ENCODE measurements at regions not wholly inside any gene's neighbourhood (a gene's known extent, or its start where the extent isn't known, plus 50 kb on each side); places are given as distances from the start of the nearest gene placed in this dataset.

- Histone ChIP-seq H3K36me3 (ENCODE audit: low read length) (no peaks in the 10 kb centered on the region), H3K79me2 (ENCODE audit: insufficient read depth, low read length) (no peaks in the 10 kb centered on the region), H3F3A (ENCODE audit: insufficient read depth) (no peaks in the 10 kb centered on the region), H3K9me2 (replicated peaks; ENCODE audit: insufficient read depth, low read length) (no peaks in the 10 kb centered on the region), H3K4me3 (ENCODE audit: insufficient read depth, low read length, poor library complexity, severe bottlenecking) (no peak overlapping the region), H3K9ac (ENCODE audit: low read length) (no peak overlapping the region), H4K20me1 (ENCODE audit: low read depth, low read length) (no peaks in the 10 kb centered on the region), H3K27ac (ENCODE audit: low read depth, low read length) (no peak overlapping the region), H3K4me2 (ENCODE audit: low read depth, low read length, poor library complexity, severe bottlenecking) (no peak overlapping the region), H2AFZ (ENCODE audit: low read depth, low read length, severe bottlenecking) (no peak overlapping the region), H3K9me3 (ENCODE audit: insufficient read depth, low read length) (no peaks in the 10 kb centered on the region), H3K27me3 (ENCODE audit: low read length) (no peaks in the 10 kb centered on the region)
- TF ChIP-seq EZH2phosphoT487 (conservative IDR thresholded peaks at IDR 0.05; ENCODE audit: low read length) (no peak), CTCF (IDR thresholded peaks at IDR 0.05; ENCODE audit: insufficient read depth, low read length, poor library complexity, severe bottlenecking) (no peak)
These were observed 830.3 kb downstream of the TBC1D22A start for GRCh38 chr22:47592791-47593190.

GRCh38 chr22:47591709-47592108 is 829.3 kb downstream of the TBC1D22A start:
- no peak for TF ChIP-seq CTCF (IDR thresholded peaks at IDR 0.05; ENCODE audit: insufficient read depth, low read length, poor library complexity, severe bottlenecking)
- TF ChIP-seq EZH2phosphoT487 (conservative IDR thresholded peaks at IDR 0.05; ENCODE audit: low read length) = no peak
- Histone ChIP-seq H4K20me1 (ENCODE audit: low read depth, low read length) (no peaks in the 10 kb centered on the region), H3K27ac (ENCODE audit: low read depth, low read length) (no peak overlapping the region), H3K36me3 (ENCODE audit: low read length) (no peaks in the 10 kb centered on the region), H2AFZ (ENCODE audit: low read depth, low read length, severe bottlenecking) (no peak overlapping the region), H3K4me3 (ENCODE audit: insufficient read depth, low read length, poor library complexity, severe bottlenecking) (no peak overlapping the region), H3F3A (ENCODE audit: insufficient read depth) (no peaks in the 10 kb centered on the region), H3K9me3 (ENCODE audit: insufficient read depth, low read length) (no peaks in the 10 kb centered on the region), H3K9ac (ENCODE audit: low read length) (no peak overlapping the region), H3K27me3 (ENCODE audit: low read length) (no peaks in the 10 kb centered on the region), H3K79me2 (ENCODE audit: insufficient read depth, low read length) (no peaks in the 10 kb centered on the region), H3K4me2 (ENCODE audit: low read depth, low read length, poor library complexity, severe bottlenecking) (no peak overlapping the region), H3K9me2 (replicated peaks; ENCODE audit: insufficient read depth, low read length) (no peaks in the 10 kb centered on the region)

- Histone ChIP-seq H3K27me3 (ENCODE audit: low read length) (no peaks in the 10 kb centered on the region), H3K4me2 (ENCODE audit: low read depth, low read length, poor library complexity, severe bottlenecking) (no peak overlapping the region), H2AFZ (ENCODE audit: low read depth, low read length, severe bottlenecking) (no peak overlapping the region), H3K36me3 (ENCODE audit: low read length) (no peaks in the 10 kb centered on the region), H3K27ac (ENCODE audit: low read depth, low read length) (no peak overlapping the region), H3K9me2 (replicated peaks; ENCODE audit: insufficient read depth, low read length) (no peaks in the 10 kb centered on the region), H4K20me1 (ENCODE audit: low read depth, low read length) (no peaks in the 10 kb centered on the region), H3F3A (ENCODE audit: insufficient read depth) (no peaks in the 10 kb centered on the region), H3K4me3 (ENCODE audit: insufficient read depth, low read length, poor library complexity, severe bottlenecking) (no peak overlapping the region), H3K79me2 (ENCODE audit: insufficient read depth, low read length) (no peaks in the 10 kb centered on the region), H3K9ac (ENCODE audit: low read length) (no peak overlapping the region), H3K9me3 (ENCODE audit: insufficient read depth, low read length) (peaks cover 2% of the 10 kb centered on the region; the same call in 1 of the 2 replicates)
- TF ChIP-seq EZH2phosphoT487 (conservative IDR thresholded peaks at IDR 0.05; ENCODE audit: low read length) (no peak), CTCF (IDR thresholded peaks at IDR 0.05; ENCODE audit: insufficient read depth, low read length, poor library complexity, severe bottlenecking) (no peak)
These were observed 828.6 kb downstream of the TBC1D22A start for GRCh38 chr22:47591016-47591415.
